Gastroesophageal sphincter (tissue), 4 donors: ENCODE measurements at regions not wholly inside any gene's neighbourhood (a gene's known extent, or its start where the extent isn't known, plus 50 kb on each side); places are given as distances from the start of the nearest gene placed in this dataset.

Source experiments
- ATAC-seq: fragments of 150-250 bp; one replicate; pipeline ENCODE4 v1.9.1; 2016; ENCODE audit warnings: mild to moderate bottlenecking, moderate library complexity
- H3K27ac ChIP-seq, 4 donors: fragments of 200-600 bp; sonication (generic) in 3 of 4; 1 replicate in 3 of 4; 2 replicates in 1 of 4; pipeline ENCODE4 v1.5.1; 2016 to 2019
- H3K27me3 ChIP-seq: fragments of 200-600 bp; sonication (generic); one replicate; pipeline ENCODE4 v1.5.1; 2019
- H3K36me3 ChIP-seq, 2 donors: fragments of 200-600 bp; sonication (generic); one replicate each; pipeline ENCODE4 v1.5.1; 2019; ENCODE audit warnings: control low read depth in 1 of 2
- H3K4me1 ChIP-seq, 3 donors: fragments of 200-600 bp; sonication (generic); 1 replicate in 2 of 3; 2 replicates in 1 of 3; pipeline ENCODE4 v1.5.1; 2016 to 2019; ENCODE audit warnings: control low read depth in 2 of 3
- H3K4me3 ChIP-seq, 2 donors: fragments of 200-600 bp; sonication (generic); one replicate each; pipeline ENCODE4 v1.5.1; 2019; ENCODE audit warnings: mild to moderate bottlenecking in 1 of 2, moderate library complexity in 1 of 2
- H3K9me3 ChIP-seq, 3 donors: fragments of 200-600 bp; sonication (generic); one replicate each; pipeline ENCODE4 v1.5.1; 2017 to 2019; ENCODE audit warnings: control low read depth in 2 of 3
- CTCF ChIP-seq, 4 experiments: fragments of 200-600 bp in 2 of 4; fragments of 450-650 bp in 2 of 4; sonication (generic) in 1 of 4; IDR thresholded peaks; one replicate each; pipeline ENCODE4 v1.5.1; 2017 to 2019; ENCODE audit warnings: antibody characterized with exemption in 4 of 4, mild to moderate bottlenecking in 2 of 4, moderate library complexity in 2 of 4
- EP300 ChIP-seq: sonication (generic); formaldehyde crosslinking; IDR thresholded peaks from one replicate; pipeline ENCODE4 v1.6.1; 2017; ENCODE audit warnings: antibody characterized with exemption, mild to moderate bottlenecking
- POLR2A ChIP-seq, 2 donors: fragments of 450-650 bp; IDR thresholded peaks; one replicate each; pipeline ENCODE4 v1.6.1; 2017; ENCODE audit warnings: antibody characterized with exemption in 2 of 2, mild to moderate bottlenecking in 2 of 2, moderate library complexity in 1 of 2
- POLR2AphosphoS5 ChIP-seq: sonication (generic); formaldehyde crosslinking; IDR thresholded peaks from one replicate; pipeline ENCODE4 v1.6.1; 2017; ENCODE audit warnings: antibody characterized with exemption
- WGBS, 2 donors: methylation state at CpG; one replicate each; pipeline ENCODE4 v1.1.5; 2018; ENCODE audit warnings: low coverage in 1 of 2; 5-methylcytosine and 5-hydroxymethylcytosine counted together

- H3K27ac ChIP-seq = no peak overlapping the region
- peaks cover under 1% of the 10 kb centered on the region for H3K27me3 ChIP-seq
- no peaks in the 10 kb centered on the region for H3K4me1 ChIP-seq
- ATAC-seq = no peak
- 76 to 81% methylated on average over 6 to 8 of the region's 9 CpGs for WGBS, 2 donors
- H3K4me3 ChIP-seq = no peak overlapping the region
- H3K36me3 ChIP-seq = no peaks in the 10 kb centered on the region
- peaks cover 0 to 20% (median 0%) of the 10 kb centered on the region in 3 donors for H3K9me3 ChIP-seq
- TF ChIP-seq POLR2A (IDR thresholded peaks at IDR 0.05) = no peak
- no peak for TF ChIP-seq EP300
- no peak for TF ChIP-seq CTCF (IDR thresholded peaks at IDR 0.05)
- no peak for TF ChIP-seq POLR2AphosphoS5
Observed at GRCh38 chr4:3845744-3846429, 79.7 kb downstream of the ADRA2C start.

- Histone ChIP-seq H3K27ac (no peak overlapping the region), H3K9me3 (peaks cover 0 to 25% (median 0%) of the 10 kb centered on the region in 3 donors), H3K36me3 (no peaks in the 10 kb centered on the region), H3K4me1 (no peaks in the 10 kb centered on the region), H3K4me3 (no peak overlapping the region), H3K27me3 (peaks cover 2% of the 10 kb centered on the region)
- no peak for TF ChIP-seq CTCF (IDR thresholded peaks at IDR 0.05)
- TF ChIP-seq EP300 = no peak
- no peak for TF ChIP-seq POLR2A (IDR thresholded peaks at IDR 0.05)
- TF ChIP-seq POLR2AphosphoS5 = no peak
- WGBS, 2 donors = 79% methylated on average over 2 of the region's 11 CpGs; no CpG with 5 or more reads in 1 of the 2 donors
- ATAC-seq = no peak
Observed at GRCh38 chr4:3847211-3847940, 81.2 kb downstream of the ADRA2C start.

- no peak overlapping the region for H3K27ac ChIP-seq
- H3K4me1 ChIP-seq = no peaks in the 10 kb centered on the region
- peaks cover 0 to 25% (median 0%) of the 10 kb centered on the region in 3 donors for H3K9me3 ChIP-seq
- no peaks in the 10 kb centered on the region for H3K36me3 ChIP-seq
- WGBS, 2 donors = no CpG with 5 or more reads among the region's 5 CpGs
- H3K27me3 ChIP-seq = peaks cover 12% of the 10 kb centered on the region
- no peak overlapping the region for H3K4me3 ChIP-seq
- TF ChIP-seq CTCF (IDR thresholded peaks at IDR 0.05) (no peak), POLR2A (IDR thresholded peaks at IDR 0.05) (no peak), POLR2AphosphoS5 (no peak), EP300 (no peak)
- no peak for ATAC-seq
Observed at GRCh38 chr4:3848323-3848722, 82.1 kb downstream of the ADRA2C start.

GRCh38 chr4:3849140-3849539 lies 83.0 kb downstream of the ADRA2C start:
- TF ChIP-seq EP300 (no peak), CTCF (IDR thresholded peaks at IDR 0.05) (no peak), POLR2A (IDR thresholded peaks at IDR 0.05) (no peak), POLR2AphosphoS5 (no peak)
- Histone ChIP-seq H3K27ac (no peak overlapping the region), H3K36me3 (no peaks in the 10 kb centered on the region), H3K27me3 (peaks cover 20% of the 10 kb centered on the region), H3K9me3 (peaks cover 0 to 25% (median 0%) of the 10 kb centered on the region in 3 donors), H3K4me3 (no peak overlapping the region), H3K4me1 (no peaks in the 10 kb centered on the region)
- no peak for ATAC-seq

GRCh38 chr4:3850128-3850527 lies 83.9 kb downstream of the ADRA2C start:
- H3K27me3 ChIP-seq = peaks cover 30% of the 10 kb centered on the region
- peaks cover 0 to 25% (median 0%) of the 10 kb centered on the region in 3 donors for H3K9me3 ChIP-seq
- ATAC-seq = no peak
- no peak overlapping the region for H3K27ac ChIP-seq
- no peak overlapping the region for H3K4me3 ChIP-seq
- no peaks in the 10 kb centered on the region for H3K36me3 ChIP-seq
- TF ChIP-seq CTCF (IDR thresholded peaks at IDR 0.05) = no peak
- TF ChIP-seq POLR2AphosphoS5 = no peak
- 80% methylated on average over 1 of the region's 1 CpG; no CpG with 5 or more reads in 1 of the 2 donors for WGBS, 2 donors
- H3K4me1 ChIP-seq = no peaks in the 10 kb centered on the region
